ENCODE measurements at regions not wholly inside any gene's neighbourhood (a gene's known extent, or its start where the extent isn't known, plus 50 kb on each side); places are given as distances from the start of the nearest gene placed in this dataset.

DNA sequence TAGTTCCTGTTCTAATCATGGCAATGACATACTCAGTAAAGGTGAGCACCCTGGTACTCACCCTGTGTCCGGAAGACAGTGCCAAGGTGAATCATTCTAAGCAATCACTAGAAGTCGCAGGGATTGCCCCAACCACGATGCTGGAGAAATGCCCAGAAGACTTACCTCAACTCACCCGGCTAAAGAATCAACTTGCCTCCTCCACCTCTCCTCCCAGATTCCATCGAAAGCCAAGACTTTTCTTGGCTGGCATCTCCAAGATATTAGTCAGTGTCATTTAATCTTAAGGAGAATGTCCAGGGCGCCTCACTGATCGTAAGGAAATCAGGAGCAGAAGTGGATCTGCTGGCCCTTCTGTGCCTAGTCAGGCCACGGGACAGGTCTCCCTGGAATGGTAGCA lies 204.9 kb downstream of the ERCC6L2 start:
- Histone ChIP-seq H3K27ac (ENCODE audit: low read depth, low read length, poor library complexity, severe bottlenecking) (no peak overlapping the region), H3K4me2 (ENCODE audit: low read length) (no peak overlapping the region), H4K20me1 (ENCODE audit: insufficient read depth, low read length) (no peaks in the 10 kb centered on the region), H3K4me1 (ENCODE audit: insufficient read depth, low read length, severe bottlenecking) (no peaks in the 10 kb centered on the region), H3K9me2 (ENCODE audit: low read depth, low read length) (no peaks in the 10 kb centered on the region), H2AFZ (ENCODE audit: low read length) (no peak overlapping the region), H3K79me2 (ENCODE audit: insufficient read depth, low read length) (no peaks in the 10 kb centered on the region), H3K9ac (ENCODE audit: low read length) (no peak overlapping the region), H3F3A (ENCODE audit: insufficient read depth, low read length) (no peaks in the 10 kb centered on the region), H3K4me3 (ENCODE audit: low read depth, low read length, poor library complexity, severe bottlenecking) (no peak overlapping the region), H3K36me3 (ENCODE audit: insufficient read depth, low read length) (no peaks in the 10 kb centered on the region), H3K9me3 (ENCODE audit: low read length) (no peaks in the 10 kb centered on the region), H3K27me3 (ENCODE audit: insufficient read depth, low read length) (no peaks in the 10 kb centered on the region)
- TF ChIP-seq EZH2 (IDR thresholded peaks at IDR 0.05; ENCODE audit: borderline replicate concordance, low read length): no peak
- TF ChIP-seq, protein P1, sequence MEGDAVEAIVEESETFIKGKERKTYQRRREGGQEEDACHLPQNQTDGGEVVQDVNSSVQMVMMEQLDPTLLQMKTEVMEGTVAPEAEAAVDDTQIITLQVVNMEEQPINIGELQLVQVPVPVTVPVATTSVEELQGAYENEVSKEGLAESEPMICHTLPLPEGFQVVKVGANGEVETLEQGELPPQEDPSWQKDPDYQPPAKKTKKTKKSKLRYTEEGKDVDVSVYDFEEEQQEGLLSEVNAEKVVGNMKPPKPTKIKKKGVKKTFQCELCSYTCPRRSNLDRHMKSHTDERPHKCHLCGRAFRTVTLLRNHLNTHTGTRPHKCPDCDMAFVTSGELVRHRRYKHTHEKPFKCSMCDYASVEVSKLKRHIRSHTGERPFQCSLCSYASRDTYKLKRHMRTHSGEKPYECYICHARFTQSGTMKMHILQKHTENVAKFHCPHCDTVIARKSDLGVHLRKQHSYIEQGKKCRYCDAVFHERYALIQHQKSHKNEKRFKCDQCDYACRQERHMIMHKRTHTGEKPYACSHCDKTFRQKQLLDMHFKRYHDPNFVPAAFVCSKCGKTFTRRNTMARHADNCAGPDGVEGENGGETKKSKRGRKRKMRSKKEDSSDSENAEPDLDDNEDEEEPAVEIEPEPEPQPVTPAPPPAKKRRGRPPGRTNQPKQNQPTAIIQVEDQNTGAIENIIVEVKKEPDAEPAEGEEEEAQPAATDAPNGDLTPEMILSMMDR (IDR thresholded peaks at IDR 0.05; ENCODE audit: low read length): no peak

DNA sequence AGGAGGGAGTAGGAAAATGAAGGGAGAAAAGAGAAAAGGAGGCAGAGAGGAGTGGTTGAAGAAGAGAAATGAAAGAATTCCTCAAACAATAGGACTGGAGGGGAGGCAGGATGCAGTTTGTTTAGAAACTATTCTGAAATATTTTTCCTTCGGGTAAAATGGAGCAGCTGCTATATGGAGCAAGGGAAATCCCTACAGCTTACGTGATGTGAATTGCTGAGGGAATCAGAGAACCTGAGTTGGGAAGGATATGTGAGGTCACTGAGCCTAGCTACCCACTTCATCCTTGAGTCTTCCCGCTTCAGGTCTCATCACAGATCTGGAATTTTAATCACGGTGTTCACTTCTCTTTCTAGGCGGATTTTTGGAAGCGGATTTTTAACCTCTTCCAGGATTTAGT lies 204.3 kb downstream of the ERCC6L2 start:
- Histone ChIP-seq H3K27ac (ENCODE audit: low read depth, low read length, poor library complexity, severe bottlenecking) (no peak overlapping the region), H3K4me1 (ENCODE audit: insufficient read depth, low read length, severe bottlenecking) (no peaks in the 10 kb centered on the region), H3K36me3 (ENCODE audit: insufficient read depth, low read length) (no peaks in the 10 kb centered on the region), H3K79me2 (ENCODE audit: insufficient read depth, low read length) (no peaks in the 10 kb centered on the region), H2AFZ (ENCODE audit: low read length) (no peak overlapping the region), H4K20me1 (ENCODE audit: insufficient read depth, low read length) (no peaks in the 10 kb centered on the region), H3K9ac (ENCODE audit: low read length) (no peak overlapping the region), H3K9me2 (ENCODE audit: low read depth, low read length) (no peaks in the 10 kb centered on the region), H3K4me3 (ENCODE audit: low read depth, low read length, poor library complexity, severe bottlenecking) (no peak overlapping the region), H3K27me3 (ENCODE audit: insufficient read depth, low read length) (no peaks in the 10 kb centered on the region), H3K4me2 (ENCODE audit: low read length) (no peak overlapping the region), H3F3A (ENCODE audit: insufficient read depth, low read length) (no peaks in the 10 kb centered on the region), H3K9me3 (ENCODE audit: low read length) (no peaks in the 10 kb centered on the region)
- TF ChIP-seq, protein P1 (IDR thresholded peaks at IDR 0.05; ENCODE audit: low read length): no peak
- TF ChIP-seq EZH2 (IDR thresholded peaks at IDR 0.05; ENCODE audit: borderline replicate concordance, low read length): no peak

DNA sequence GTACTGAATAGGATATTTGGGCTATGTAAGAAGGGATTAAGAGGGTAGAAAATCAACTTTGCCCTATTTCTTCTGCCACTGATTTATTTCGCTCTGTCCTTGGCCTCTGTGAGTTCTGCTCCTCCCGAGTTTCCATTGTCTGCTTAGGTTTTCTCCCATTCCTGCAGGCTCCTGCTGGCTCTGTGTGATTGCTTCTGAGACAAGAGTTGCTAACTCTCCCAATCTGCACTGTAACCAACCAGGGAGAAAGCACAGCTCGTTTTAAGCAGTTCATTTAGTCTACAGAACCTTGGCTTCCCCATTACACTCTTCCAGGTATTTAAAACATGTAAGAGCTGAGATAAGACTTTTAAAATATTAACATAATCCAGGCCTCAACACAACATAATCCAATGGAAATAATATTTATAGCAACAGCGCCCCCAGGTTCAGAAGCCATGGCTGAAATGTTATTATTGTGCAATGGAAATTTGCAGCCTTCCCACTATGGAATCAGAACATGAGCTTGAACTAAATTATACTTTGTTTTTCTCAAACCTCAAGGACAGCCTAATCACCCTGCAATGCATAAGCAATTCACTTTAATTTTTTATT lies 203.5 kb downstream of the ERCC6L2 start:
- no peak for TF ChIP-seq EZH2 (IDR thresholded peaks at IDR 0.05; ENCODE audit: borderline replicate concordance, low read length)
- TF ChIP-seq, protein P1 (IDR thresholded peaks at IDR 0.05; ENCODE audit: low read length): no peak
- H3K79me2 ChIP-seq (ENCODE audit: insufficient read depth, low read length): no peaks in the 10 kb centered on the region
- H3K4me2 ChIP-seq (ENCODE audit: low read length): no peak overlapping the region
- H3K27me3 ChIP-seq (ENCODE audit: insufficient read depth, low read length): no peaks in the 10 kb centered on the region
- no peaks in the 10 kb centered on the region for H3K9me2 ChIP-seq (ENCODE audit: low read depth, low read length)
- no peaks in the 10 kb centered on the region for H3F3A ChIP-seq (ENCODE audit: insufficient read depth, low read length)
- H3K4me1 ChIP-seq (ENCODE audit: insufficient read depth, low read length, severe bottlenecking): no peaks in the 10 kb centered on the region
- no peak overlapping the region for H3K4me3 ChIP-seq (ENCODE audit: low read depth, low read length, poor library complexity, severe bottlenecking)
- H2AFZ ChIP-seq (ENCODE audit: low read length): no peak overlapping the region
- H3K9ac ChIP-seq (ENCODE audit: low read length): no peak overlapping the region
- no peaks in the 10 kb centered on the region for H3K36me3 ChIP-seq (ENCODE audit: insufficient read depth, low read length)
- H3K9me3 ChIP-seq (ENCODE audit: low read length): no peaks in the 10 kb centered on the region
- no peak overlapping the region for H3K27ac ChIP-seq (ENCODE audit: low read depth, low read length, poor library complexity, severe bottlenecking)
- H4K20me1 ChIP-seq (ENCODE audit: insufficient read depth, low read length): no peaks in the 10 kb centered on the region
